Adrenal gland (tissue), 5 donors: ENCODE measurements at regions not wholly inside any gene's neighbourhood (a gene's known extent, or its start where the extent isn't known, plus 50 kb on each side); places are given as distances from the start of the nearest gene placed in this dataset.

ENCODE experiments used
- CTCF ChIP-seq, 6 experiments: fragments of 450-650 bp in 4 of 6; fragments of 200-600 bp in 2 of 6; sonication (generic) in 1 of 6; IDR thresholded peaks; 1 replicate in 5 of 6; 2 replicates in 1 of 6; pipeline versions ENCODE4 v1.5.1 to v1.8.0; 2016 to 2021; ENCODE audit warnings: antibody characterized with exemption in 6 of 6, mild to moderate bottlenecking in 2 of 6, moderate library complexity in 1 of 6
- POLR2A ChIP-seq, 2 donors: fragments of 450-650 bp; IDR thresholded peaks; one replicate each; pipeline ENCODE4 v1.6.1; 2017; ENCODE audit warnings: antibody characterized with exemption in 2 of 2, mild to moderate bottlenecking in 2 of 2, moderate library complexity in 1 of 2
- donor health status: DM: no; HTN: no; CAD: no.

- TF ChIP-seq CTCF (IDR thresholded peaks at IDR 0.05) (no peak), POLR2A (IDR thresholded peaks at IDR 0.05) (no peak)
Observed at GRCh38 chr3:73695841-73696240, 71.1 kb upstream of the PDZRN3 start.
